ENCODE measurements at regions not wholly inside any gene's neighbourhood (a gene's known extent, or its start where the extent isn't known, plus 50 kb on each side); places are given as distances from the start of the nearest gene placed in this dataset.

DNA sequence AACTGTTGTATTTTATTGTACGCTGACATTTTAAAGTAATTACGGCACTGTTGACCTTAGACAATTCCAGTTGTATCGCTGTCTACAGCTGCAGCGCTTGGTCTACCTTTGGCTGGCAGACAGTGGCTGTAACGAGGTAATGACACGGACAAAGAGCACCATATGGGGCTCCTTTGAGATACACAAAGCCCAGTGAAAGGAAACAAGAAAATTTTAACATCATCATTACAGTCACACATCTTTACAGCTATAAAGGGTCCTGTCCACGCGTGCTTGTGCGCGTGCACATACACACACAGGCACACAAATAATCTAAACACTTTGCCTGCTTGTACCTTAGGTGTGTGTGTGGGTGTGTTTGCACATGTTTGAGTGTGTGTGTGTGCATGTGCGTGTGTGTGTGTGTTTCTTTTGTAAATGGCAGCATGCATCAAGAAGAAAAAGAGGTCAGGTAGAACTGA lies 946.0 kb downstream of the NR2F1-AS1 start:
- TF ChIP-seq, protein P1, sequence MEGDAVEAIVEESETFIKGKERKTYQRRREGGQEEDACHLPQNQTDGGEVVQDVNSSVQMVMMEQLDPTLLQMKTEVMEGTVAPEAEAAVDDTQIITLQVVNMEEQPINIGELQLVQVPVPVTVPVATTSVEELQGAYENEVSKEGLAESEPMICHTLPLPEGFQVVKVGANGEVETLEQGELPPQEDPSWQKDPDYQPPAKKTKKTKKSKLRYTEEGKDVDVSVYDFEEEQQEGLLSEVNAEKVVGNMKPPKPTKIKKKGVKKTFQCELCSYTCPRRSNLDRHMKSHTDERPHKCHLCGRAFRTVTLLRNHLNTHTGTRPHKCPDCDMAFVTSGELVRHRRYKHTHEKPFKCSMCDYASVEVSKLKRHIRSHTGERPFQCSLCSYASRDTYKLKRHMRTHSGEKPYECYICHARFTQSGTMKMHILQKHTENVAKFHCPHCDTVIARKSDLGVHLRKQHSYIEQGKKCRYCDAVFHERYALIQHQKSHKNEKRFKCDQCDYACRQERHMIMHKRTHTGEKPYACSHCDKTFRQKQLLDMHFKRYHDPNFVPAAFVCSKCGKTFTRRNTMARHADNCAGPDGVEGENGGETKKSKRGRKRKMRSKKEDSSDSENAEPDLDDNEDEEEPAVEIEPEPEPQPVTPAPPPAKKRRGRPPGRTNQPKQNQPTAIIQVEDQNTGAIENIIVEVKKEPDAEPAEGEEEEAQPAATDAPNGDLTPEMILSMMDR (conservative IDR thresholded peaks at IDR 0.05): no peak
- TF ChIP-seq ZFX (IDR thresholded peaks at IDR 0.05): no peak
